ENCODE measurements at regions not wholly inside any gene's neighbourhood (a gene's known extent, or its start where the extent isn't known, plus 50 kb on each side); places are given as distances from the start of the nearest gene placed in this dataset.
A peak's percentile ranks its signal among the peaks of the same experiment; 100 is the strongest.

GRCh38 chr5:91500758-91501157, 117.6 kb upstream of the ARRDC3 start:
- in situ Hi-C loops (cut with HindIII; ENCODE audit: low pct_unique_long_range_greater_than_20kb, low sequenced_read_pairs): no loop called here
- CTCF ChIA-PET: no interaction called here
- ATAC-seq (no peak), DNase-seq (ENCODE audit: low read depth, low spot score) (no peak)
- Histone ChIP-seq H3K4me1 (ENCODE audit: control insufficient read depth, insufficient read depth, low read length) (no peaks in the 10 kb centered on the region; the same call in 1 of the 2 replicates), H3K4me3 (ENCODE audit: low read depth in 2 of 2, low read length in 2 of 2) (no peak overlapping the region), H3K36me3 (ENCODE audit: control insufficient read depth, insufficient read depth, low read length) (no peaks in the 10 kb centered on the region), H3K9me3 (ENCODE audit: control insufficient read depth, insufficient read depth, low read depth, low read length) (no peaks in the 10 kb centered on the region), H3K27me3 (ENCODE audit: control insufficient read depth, insufficient read depth, low read length) (no peaks in the 10 kb centered on the region), H3K27ac (ENCODE audit: low read length) (peak overlapping the region; percentile 66; the same call in 1 of the 2 replicates)
- no peak for TF ChIP-seq SIN3A (IDR thresholded peaks at IDR 0.05; ENCODE audit: borderline replicate concordance, insufficient read depth, low read depth, low read length)
- no TSS peak for BruUV-seq (replicated peaks)
- POLR2A ChIA-PET: no interaction called here
- intact Hi-C loops (cut with micrococcal nuclease; ENCODE audit: unreplicated experiment): loop anchor here (5.0 to 10.0 kb wide), 2 partner anchors 137 to 414 kb away; no protein-coding TSS in a partner anchor

- in situ Hi-C loops (cut with HindIII; ENCODE audit: low pct_unique_long_range_greater_than_20kb, low sequenced_read_pairs) (no loop called here), intact Hi-C loops (cut with micrococcal nuclease; ENCODE audit: unreplicated experiment) (loop anchor here (5.0 to 10.0 kb wide), 2 partner anchors 137 to 415 kb away; no protein-coding TSS in a partner anchor)
- H3K4me1 ChIP-seq (ENCODE audit: control insufficient read depth, insufficient read depth, low read length): no peaks in the 10 kb centered on the region; the same call in 1 of the 2 replicates
- BruUV-seq (replicated peaks): no TSS peak
- peak; percentile 35 for DNase-seq (ENCODE audit: low read depth, low spot score)
- H3K36me3 ChIP-seq (ENCODE audit: control insufficient read depth, insufficient read depth, low read length): no peaks in the 10 kb centered on the region
- no peaks in the 10 kb centered on the region for H3K27me3 ChIP-seq (ENCODE audit: control insufficient read depth, insufficient read depth, low read length)
- H3K9me3 ChIP-seq (ENCODE audit: control insufficient read depth, insufficient read depth, low read depth, low read length): no peaks in the 10 kb centered on the region
- 0 out of 2 replicates have a peak, but pooled peaks have one; percentile 69 for ATAC-seq
- no peak overlapping the region for H3K4me3 ChIP-seq (ENCODE audit: low read depth in 2 of 2, low read length in 2 of 2)
- CTCF ChIA-PET: interaction anchor here (0.7 kb wide), 1 partner anchor 977 kb away, joined by 4 read pairs; no protein-coding TSS in a partner anchor
- POLR2A ChIA-PET: no interaction called here
- TF ChIP-seq CTCF (IDR thresholded peaks at IDR 0.05): peak; percentile 62; the same call in 1 of the 2 replicates
- no peak for TF ChIP-seq SIN3A (IDR thresholded peaks at IDR 0.05; ENCODE audit: borderline replicate concordance, insufficient read depth, low read depth, low read length)
- H3K27ac ChIP-seq (ENCODE audit: low read length): peak overlapping the region; percentile 66; the same call in 1 of the 2 replicates
Measured at GRCh38 chr5:91499943-91500531, 116.9 kb upstream of the ARRDC3 start.

- Histone ChIP-seq H3K27ac (ENCODE audit: low read length) (no peak overlapping the region), H3K27me3 (ENCODE audit: control insufficient read depth, insufficient read depth, low read length) (no peaks in the 10 kb centered on the region), H3K4me3 (ENCODE audit: low read depth in 2 of 2, low read length in 2 of 2) (no peak overlapping the region), H3K4me1 (ENCODE audit: control insufficient read depth, insufficient read depth, low read length) (no peaks in the 10 kb centered on the region; the same call in 1 of the 2 replicates), H3K36me3 (ENCODE audit: control insufficient read depth, insufficient read depth, low read length) (no peaks in the 10 kb centered on the region), H3K9me3 (ENCODE audit: control insufficient read depth, insufficient read depth, low read depth, low read length) (no peaks in the 10 kb centered on the region)
- no peak for ATAC-seq
- ChIA-PET POLR2A (no interaction called here), CTCF (no interaction called here)
- intact Hi-C loops (cut with micrococcal nuclease; ENCODE audit: unreplicated experiment) (no loop called here), in situ Hi-C loops (cut with HindIII; ENCODE audit: low pct_unique_long_range_greater_than_20kb, low sequenced_read_pairs) (no loop called here)
- DNase-seq (ENCODE audit: low read depth, low spot score): no peak
- no peak for TF ChIP-seq TCF7L2 (IDR thresholded peaks at IDR 0.05; ENCODE audit: low read depth, low read length)
- TF ChIP-seq CTCF (IDR thresholded peaks at IDR 0.05): no peak
- no peak for TF ChIP-seq REST (IDR thresholded peaks at IDR 0.05; ENCODE audit: insufficient read depth in 1 of 2, low read depth in 2 of 2, low read length in 1 of 2)
- no peak for TF ChIP-seq SIN3A (IDR thresholded peaks at IDR 0.05; ENCODE audit: borderline replicate concordance, insufficient read depth, low read depth, low read length)
- TF ChIP-seq POLR2AphosphoS5 (IDR thresholded peaks at IDR 0.05; ENCODE audit: low read depth, low read length): no peak
- BruUV-seq (replicated peaks): no TSS peak
Measured at GRCh38 chr5:91495699-91496098, 112.6 kb upstream of the ARRDC3 start.
